ENCODE measurements at regions not wholly inside any gene's neighbourhood (a gene's known extent, or its start where the extent isn't known, plus 50 kb on each side); places are given as distances from the start of the nearest gene placed in this dataset.
A peak's percentile ranks its signal among the peaks of the same experiment; 100 is the strongest.

- Histone ChIP-seq H3K4me1 (ENCODE audit: insufficient read depth) (no peaks in the 10 kb centered on the region), H3K27ac (ENCODE audit: low read depth) (no peak overlapping the region), H3K4me3 (ENCODE audit: low read depth, low read length) (no peak overlapping the region), H3K36me3 (ENCODE audit: insufficient read depth) (no peaks in the 10 kb centered on the region)
- no peak for DNase-seq (ENCODE audit: extremely low spot score)
- WGBS: 70% methylated on average over 5 of the region's 5 CpGs
Observed at GRCh38 chr2:237161189-237161588, 75.5 kb downstream of the COPS8 start.

DNA sequence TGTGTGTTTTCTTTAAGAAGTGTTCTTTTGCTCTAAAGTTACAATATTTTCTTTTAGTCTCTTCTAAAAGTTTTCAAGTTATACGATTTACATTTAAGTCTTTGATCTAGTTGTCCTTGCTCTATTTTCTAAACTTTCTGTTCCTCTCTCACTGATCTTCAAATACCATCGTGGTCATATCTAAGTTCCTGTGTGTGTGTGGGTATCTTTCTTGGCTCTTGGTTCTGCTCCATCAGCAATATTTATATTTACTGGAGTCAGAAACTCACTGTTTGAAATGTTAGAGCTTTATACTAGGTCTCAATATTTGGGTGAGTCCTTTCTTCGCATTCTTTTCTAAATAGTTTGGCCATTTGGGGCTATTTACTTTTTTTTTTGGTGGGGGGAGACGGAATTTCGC lies 77.3 kb downstream of the COPS8 start:
- Histone ChIP-seq H3K4me3 (ENCODE audit: low read depth, low read length) (no peak overlapping the region), H3K27ac (ENCODE audit: low read depth) (no peak overlapping the region), H3K4me1 (ENCODE audit: insufficient read depth) (no peaks in the 10 kb centered on the region), H3K36me3 (ENCODE audit: insufficient read depth) (no peaks in the 10 kb centered on the region)
- WGBS: 81% methylated on average over 5 of the region's 5 CpGs
- DNase-seq (ENCODE audit: extremely low spot score): no peak

- Histone ChIP-seq H3K4me1 (ENCODE audit: insufficient read depth) (no peaks in the 10 kb centered on the region), H3K27ac (ENCODE audit: low read depth) (no peak overlapping the region), H3K36me3 (ENCODE audit: insufficient read depth) (no peaks in the 10 kb centered on the region), H3K4me3 (ENCODE audit: low read depth, low read length) (no peak overlapping the region)
- 30% methylated on average over 10 of the region's 10 CpGs for WGBS
- no peak for DNase-seq (ENCODE audit: extremely low spot score)
Observed at GRCh38 chr2:237164474-237165042, 78.9 kb downstream of the COPS8 start.

- H3K36me3 ChIP-seq (ENCODE audit: insufficient read depth): no peaks in the 10 kb centered on the region
- no peak overlapping the region for H3K4me3 ChIP-seq (ENCODE audit: low read depth, low read length)
- 91% methylated on average over 5 of the region's 5 CpGs for WGBS
- peak overlapping the region; percentile 3 for H3K27ac ChIP-seq (ENCODE audit: low read depth)
- no peak for DNase-seq (ENCODE audit: extremely low spot score)
- H3K4me1 ChIP-seq (ENCODE audit: insufficient read depth): no peaks in the 10 kb centered on the region
Observed at GRCh38 chr2:237165405-237166276, 80.0 kb downstream of the COPS8 start.

DNA sequence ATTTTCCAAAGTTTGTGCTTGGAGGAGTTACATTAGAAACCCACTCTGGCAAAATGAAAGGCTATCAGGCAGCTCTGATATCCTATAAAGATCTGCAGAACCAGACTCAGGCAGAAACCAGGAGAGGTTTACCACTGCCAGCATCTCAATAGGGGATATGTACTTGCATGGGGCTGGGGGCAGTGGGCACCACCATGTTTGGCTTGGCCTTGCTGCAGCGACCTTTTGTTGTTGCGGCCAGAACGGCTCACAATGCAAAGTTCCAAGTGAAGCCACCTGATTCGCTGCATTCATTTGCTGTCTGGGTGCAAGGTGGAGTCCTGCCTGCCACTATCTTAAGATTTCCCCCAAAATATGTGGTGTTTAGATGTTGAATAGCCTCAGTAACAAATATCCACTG lies 81.3 kb downstream of the COPS8 start:
- no peaks in the 10 kb centered on the region for H3K36me3 ChIP-seq (ENCODE audit: insufficient read depth)
- no peak for DNase-seq (ENCODE audit: extremely low spot score)
- H3K27ac ChIP-seq (ENCODE audit: low read depth): no peak overlapping the region
- no peak overlapping the region for H3K4me3 ChIP-seq (ENCODE audit: low read depth, low read length)
- WGBS: 99% methylated on average over 4 of the region's 4 CpGs
- H3K4me1 ChIP-seq (ENCODE audit: insufficient read depth): no peaks in the 10 kb centered on the region

- DNase-seq (ENCODE audit: extremely low spot score): no peak
- H3K27ac ChIP-seq (ENCODE audit: low read depth): no peak overlapping the region
- no peaks in the 10 kb centered on the region for H3K4me1 ChIP-seq (ENCODE audit: insufficient read depth)
- H3K4me3 ChIP-seq (ENCODE audit: low read depth, low read length): no peak overlapping the region
- no peaks in the 10 kb centered on the region for H3K36me3 ChIP-seq (ENCODE audit: insufficient read depth)
- WGBS: over 99% methylated on average over 5 of the region's 5 CpGs
Observed at GRCh38 chr2:237167934-237168333, 82.2 kb downstream of the COPS8 start.

GRCh38 chr2:237170020-237170419 lies 84.3 kb downstream of the COPS8 start:
- DNase-seq (ENCODE audit: extremely low spot score): no peak
- H3K4me3 ChIP-seq (ENCODE audit: low read depth, low read length): no peak overlapping the region
- no peak overlapping the region for H3K27ac ChIP-seq (ENCODE audit: low read depth)
- no peaks in the 10 kb centered on the region for H3K36me3 ChIP-seq (ENCODE audit: insufficient read depth)
- WGBS: 64% methylated on average over 1 of the region's 1 CpG
- no peaks in the 10 kb centered on the region for H3K4me1 ChIP-seq (ENCODE audit: insufficient read depth)

- 16% methylated on average over 8 of the region's 8 CpGs for WGBS
- DNase-seq (ENCODE audit: extremely low spot score): no peak
Observed at GRCh38 chr2:237171396-237171795, 85.7 kb downstream of the COPS8 start.

GRCh38 chr2:237171881-237172280 lies 86.2 kb downstream of the COPS8 start:
- Histone ChIP-seq H3K27ac (ENCODE audit: low read depth) (peak overlapping the region; percentile 52), H3K4me1 (ENCODE audit: insufficient read depth) (no peaks in the 10 kb centered on the region), H3K4me3 (ENCODE audit: low read depth, low read length) (no peak overlapping the region), H3K36me3 (ENCODE audit: insufficient read depth) (no peaks in the 10 kb centered on the region)
- 30% methylated on average over 4 of the region's 4 CpGs for WGBS
- no peak for DNase-seq (ENCODE audit: extremely low spot score)

More at GRCh38 chr2:237171396-237171795, 85.7 kb downstream of the COPS8 start:
- Histone ChIP-seq H3K27ac (ENCODE audit: low read depth) (peak overlapping the region; percentile 42), H3K4me1 (ENCODE audit: insufficient read depth) (no peaks in the 10 kb centered on the region), H3K4me3 (ENCODE audit: low read depth, low read length) (no peak overlapping the region), H3K36me3 (ENCODE audit: insufficient read depth) (no peaks in the 10 kb centered on the region)

- Histone ChIP-seq H3K36me3 (ENCODE audit: insufficient read depth) (no peaks in the 10 kb centered on the region), H3K4me3 (ENCODE audit: low read depth, low read length) (no peak overlapping the region), H3K27ac (ENCODE audit: low read depth) (no peak overlapping the region), H3K4me1 (ENCODE audit: insufficient read depth) (no peaks in the 10 kb centered on the region)
- no peak for DNase-seq (ENCODE audit: extremely low spot score)
- 96% methylated on average over 1 of the region's 1 CpG for WGBS
Observed at GRCh38 chr2:237177052-237177451, 91.4 kb downstream of the COPS8 start.

DNA sequence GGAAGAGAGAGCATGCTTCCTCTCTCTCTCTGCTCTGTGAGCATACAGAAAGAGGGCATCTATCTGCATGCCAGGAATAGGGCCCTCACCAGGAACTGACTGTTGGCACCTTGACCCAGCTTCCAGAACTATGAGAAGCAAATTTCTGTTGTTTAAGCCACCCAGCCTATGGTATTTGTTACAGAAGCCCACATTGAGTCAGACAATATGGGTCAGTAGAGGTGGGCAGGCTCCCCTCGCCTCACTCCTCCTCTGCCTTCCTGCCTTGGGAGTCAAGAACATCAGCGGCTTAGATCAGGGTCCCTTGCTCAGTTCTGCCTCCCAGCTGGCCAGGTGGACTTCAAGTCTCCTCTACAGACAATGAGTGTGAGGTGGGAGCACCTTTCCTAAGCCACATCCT lies 92.3 kb downstream of the COPS8 start:
- no peak for DNase-seq (ENCODE audit: extremely low spot score)
- no peak overlapping the region for H3K27ac ChIP-seq (ENCODE audit: low read depth)
- no peaks in the 10 kb centered on the region for H3K4me1 ChIP-seq (ENCODE audit: insufficient read depth)
- H3K36me3 ChIP-seq (ENCODE audit: insufficient read depth): no peaks in the 10 kb centered on the region
- 96% methylated on average over 2 of the region's 2 CpGs for WGBS
- H3K4me3 ChIP-seq (ENCODE audit: low read depth, low read length): no peak overlapping the region

- Histone ChIP-seq H3K4me1 (ENCODE audit: insufficient read depth) (no peaks in the 10 kb centered on the region), H3K4me3 (ENCODE audit: low read depth, low read length) (no peak overlapping the region), H3K36me3 (ENCODE audit: insufficient read depth) (no peaks in the 10 kb centered on the region), H3K27ac (ENCODE audit: low read depth) (no peak overlapping the region)
- DNase-seq (ENCODE audit: extremely low spot score): no peak
- 61% methylated on average over 6 of the region's 6 CpGs for WGBS
Observed at GRCh38 chr2:237178396-237178795, 92.7 kb downstream of the COPS8 start.

- H3K4me3 ChIP-seq (ENCODE audit: low read depth, low read length): no peak overlapping the region
- no peak for DNase-seq (ENCODE audit: extremely low spot score)
- H3K36me3 ChIP-seq (ENCODE audit: insufficient read depth): no peaks in the 10 kb centered on the region
- WGBS: 98% methylated on average over 5 of the region's 5 CpGs
- H3K27ac ChIP-seq (ENCODE audit: low read depth): no peak overlapping the region
- no peaks in the 10 kb centered on the region for H3K4me1 ChIP-seq (ENCODE audit: insufficient read depth)
Observed at GRCh38 chr2:237179161-237179560, 93.5 kb downstream of the COPS8 start.

DNA sequence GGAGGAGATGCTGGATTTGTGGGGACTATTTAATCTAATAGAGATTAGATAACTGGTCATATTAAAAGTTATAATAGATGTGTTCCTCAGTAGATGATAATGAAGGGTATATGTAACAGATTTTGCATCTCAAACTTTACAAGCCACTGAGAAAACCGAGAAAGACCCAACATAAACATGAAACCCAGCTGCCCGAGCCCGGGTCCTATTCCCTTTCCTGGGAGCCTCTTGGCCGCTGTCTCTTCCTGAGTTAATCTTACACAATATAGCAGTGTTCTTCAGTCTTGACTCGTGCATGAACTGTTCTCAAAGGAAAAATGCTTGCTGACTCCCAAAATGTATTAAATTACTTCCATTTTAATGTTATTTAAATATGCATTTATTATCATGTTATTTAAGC lies 94.5 kb downstream of the COPS8 start:
- DNase-seq (ENCODE audit: extremely low spot score): no peak

More for the DNA sequence above, 94.5 kb downstream of the COPS8 start:
- WGBS: 40% methylated on average over 5 of the region's 5 CpGs
- no peaks in the 10 kb centered on the region for H3K36me3 ChIP-seq (ENCODE audit: insufficient read depth)
- H3K4me3 ChIP-seq (ENCODE audit: low read depth, low read length): no peak overlapping the region
- H3K27ac ChIP-seq (ENCODE audit: low read depth): peak overlapping the region; percentile 42
- no peaks in the 10 kb centered on the region for H3K4me1 ChIP-seq (ENCODE audit: insufficient read depth)

All from urinary bladder (tissue), 3 donors.